OCI-LY3 (cell line): ENCODE measurements at regions not wholly inside any gene's neighbourhood (a gene's known extent, or its start where the extent isn't known, plus 50 kb on each side); places are given as distances from the start of the nearest gene placed in this dataset.

Source experiments
- CTCF ChIP-seq: fragments of 200-600, 300-600 bp; sonication (generic); IDR thresholded peaks from 2 replicates; pipeline ENCODE4 v1.5.1; 2014; ENCODE audit warnings: antibody characterized with exemption, low read length, low read depth
- EZH2phosphoT487 ChIP-seq: fragments of 200-600 bp; shearing (Covaris generic); IDR thresholded peaks from 2 replicates; pipeline ENCODE4 v1.6.1; 2018; ENCODE audit warnings: antibody characterized with exemption, mixed run types, low read depth

GRCh38 chr4:20106921-20107320 is 144.8 kb upstream of the SLIT2 start:
- TF ChIP-seq CTCF, result no peak
- TF ChIP-seq EZH2phosphoT487, result no peak
